ENCODE measurements at regions not wholly inside any gene's neighbourhood (a gene's known extent, or its start where the extent isn't known, plus 50 kb on each side); places are given as distances from the start of the nearest gene placed in this dataset.
"Not testable (repeated sequence)": the region's sequence is repeated elsewhere in the genome, so short reads cannot be mapped to it uniquely, and the experiment has no call there.

DNA sequence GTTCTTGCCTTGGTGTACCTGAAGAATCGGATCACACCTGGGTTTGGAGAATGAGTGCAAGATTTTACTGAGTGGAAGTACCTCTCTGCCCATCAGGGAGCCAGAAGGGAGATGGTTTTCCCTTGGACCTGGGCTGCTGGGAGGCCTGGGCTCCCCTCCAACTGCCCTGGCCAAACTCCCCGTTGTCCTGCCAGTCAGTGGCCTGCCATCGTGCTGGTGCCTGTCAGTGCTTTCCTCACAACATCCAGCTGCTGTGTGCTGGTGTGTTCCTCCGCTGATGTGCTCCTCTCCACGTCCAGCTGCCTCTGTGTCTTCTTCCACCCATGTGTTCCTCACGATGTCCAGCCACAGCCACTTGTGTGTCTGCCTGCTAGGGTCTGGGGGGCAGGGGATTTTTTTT lies 87.9 kb upstream of the CLPB start:
- Histone ChIP-seq H3K9me3 (ENCODE audit: insufficient read depth, low read depth, low read length) (no peaks in the 10 kb centered on the region), H3F3A (ENCODE audit: low read depth) (no peaks in the 10 kb centered on the region), H3K4me1 (ENCODE audit: insufficient read depth, low read length, poor library complexity, severe bottlenecking) (peaks cover 11% of the 10 kb centered on the region), H3K27me3 (ENCODE audit: insufficient read depth, low read length, poor library complexity, severe bottlenecking) (no peaks in the 10 kb centered on the region), H3K4me3 (ENCODE audit: low read length, poor library complexity, severe bottlenecking) (no peak overlapping the region), H3K9ac (ENCODE audit: low read depth, low read length, poor library complexity, severe bottlenecking) (no peak overlapping the region), H3K4me2 (ENCODE audit: low read depth, low read length, poor library complexity, severe bottlenecking) (no peak overlapping the region), H3K36me3 (ENCODE audit: insufficient read depth, low read length) (no peaks in the 10 kb centered on the region), H4K20me1 (ENCODE audit: insufficient read depth, low read length, poor library complexity, severe bottlenecking) (no peaks in the 10 kb centered on the region), H2AFZ (ENCODE audit: low read length) (no peak overlapping the region), H3K79me2 (ENCODE audit: insufficient read depth, low read length) (no peaks in the 10 kb centered on the region), H3K9me2 (replicated peaks; ENCODE audit: low read depth, low read length) (no peaks in the 10 kb centered on the region)
- TF ChIP-seq, protein P1, sequence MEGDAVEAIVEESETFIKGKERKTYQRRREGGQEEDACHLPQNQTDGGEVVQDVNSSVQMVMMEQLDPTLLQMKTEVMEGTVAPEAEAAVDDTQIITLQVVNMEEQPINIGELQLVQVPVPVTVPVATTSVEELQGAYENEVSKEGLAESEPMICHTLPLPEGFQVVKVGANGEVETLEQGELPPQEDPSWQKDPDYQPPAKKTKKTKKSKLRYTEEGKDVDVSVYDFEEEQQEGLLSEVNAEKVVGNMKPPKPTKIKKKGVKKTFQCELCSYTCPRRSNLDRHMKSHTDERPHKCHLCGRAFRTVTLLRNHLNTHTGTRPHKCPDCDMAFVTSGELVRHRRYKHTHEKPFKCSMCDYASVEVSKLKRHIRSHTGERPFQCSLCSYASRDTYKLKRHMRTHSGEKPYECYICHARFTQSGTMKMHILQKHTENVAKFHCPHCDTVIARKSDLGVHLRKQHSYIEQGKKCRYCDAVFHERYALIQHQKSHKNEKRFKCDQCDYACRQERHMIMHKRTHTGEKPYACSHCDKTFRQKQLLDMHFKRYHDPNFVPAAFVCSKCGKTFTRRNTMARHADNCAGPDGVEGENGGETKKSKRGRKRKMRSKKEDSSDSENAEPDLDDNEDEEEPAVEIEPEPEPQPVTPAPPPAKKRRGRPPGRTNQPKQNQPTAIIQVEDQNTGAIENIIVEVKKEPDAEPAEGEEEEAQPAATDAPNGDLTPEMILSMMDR (conservative IDR thresholded peaks at IDR 0.05; ENCODE audit: low read length): no peak
- no peak for TF ChIP-seq EZH2phosphoT487 (IDR thresholded peaks at IDR 0.05; ENCODE audit: borderline replicate concordance)

DNA sequence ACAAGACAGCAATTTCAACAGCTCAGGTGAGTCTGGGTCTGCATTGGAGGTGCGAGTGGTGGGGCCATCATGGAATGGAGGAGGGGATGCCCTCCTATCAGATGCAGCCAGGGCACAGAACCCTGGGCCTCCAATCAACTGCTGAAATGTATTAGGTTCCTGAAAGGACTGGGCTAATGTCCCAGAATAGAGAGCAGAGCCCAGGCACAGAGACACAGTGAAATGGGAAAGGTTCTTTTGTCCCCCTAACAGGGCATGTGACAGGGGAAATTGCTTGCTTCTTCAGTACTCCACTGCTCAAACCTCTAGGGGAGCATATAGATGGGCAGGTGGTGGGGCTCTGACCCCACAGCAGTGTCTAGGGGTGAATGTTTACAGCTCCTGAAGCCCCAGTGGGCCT lies 87.3 kb upstream of the CLPB start:
- Histone ChIP-seq H3K79me2 (ENCODE audit: insufficient read depth, low read length) (no peaks in the 10 kb centered on the region), H4K20me1 (ENCODE audit: insufficient read depth, low read length, poor library complexity, severe bottlenecking) (no peaks in the 10 kb centered on the region), H3K9me3 (ENCODE audit: insufficient read depth, low read depth, low read length) (no peaks in the 10 kb centered on the region), H3K36me3 (ENCODE audit: insufficient read depth, low read length) (no peaks in the 10 kb centered on the region), H3K9me2 (replicated peaks; ENCODE audit: low read depth, low read length) (no peaks in the 10 kb centered on the region), H3K9ac (ENCODE audit: low read depth, low read length, poor library complexity, severe bottlenecking) (no peak overlapping the region), H3K27me3 (ENCODE audit: insufficient read depth, low read length, poor library complexity, severe bottlenecking) (no peaks in the 10 kb centered on the region), H3K4me3 (ENCODE audit: low read length, poor library complexity, severe bottlenecking) (no peak overlapping the region), H3K4me2 (ENCODE audit: low read depth, low read length, poor library complexity, severe bottlenecking) (no peak overlapping the region), H2AFZ (ENCODE audit: low read length) (no peak overlapping the region), H3F3A (ENCODE audit: low read depth) (no peaks in the 10 kb centered on the region), H3K4me1 (ENCODE audit: insufficient read depth, low read length, poor library complexity, severe bottlenecking) (peaks cover 11% of the 10 kb centered on the region)
- TF ChIP-seq, protein P1 (conservative IDR thresholded peaks at IDR 0.05; ENCODE audit: low read length): no peak
- TF ChIP-seq EZH2phosphoT487 (IDR thresholded peaks at IDR 0.05; ENCODE audit: borderline replicate concordance): no peak

DNA sequence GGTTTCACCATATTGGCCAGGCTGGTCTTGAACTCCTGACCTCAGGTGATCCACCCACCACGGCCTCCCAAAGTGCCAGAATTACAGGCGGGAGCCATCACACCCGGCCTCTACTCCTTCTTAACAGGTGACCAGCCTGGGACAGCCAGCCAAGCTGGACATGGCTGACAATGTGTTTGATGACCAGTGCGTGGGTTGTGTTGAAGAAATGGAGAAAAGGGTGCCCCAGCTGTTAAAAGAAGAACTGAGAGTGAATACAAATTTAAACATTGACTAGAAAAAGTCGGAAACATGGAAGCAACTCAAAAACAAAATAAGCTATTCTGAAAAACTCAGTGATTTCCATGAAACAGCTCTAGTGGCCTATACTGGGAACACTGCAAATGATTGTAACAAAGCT lies 86.5 kb upstream of the CLPB start:
- Histone ChIP-seq H3K9me2 (replicated peaks; ENCODE audit: low read depth, low read length) (no peaks in the 10 kb centered on the region), H3K9ac (ENCODE audit: low read depth, low read length, poor library complexity, severe bottlenecking) (no peak overlapping the region), H4K20me1 (ENCODE audit: insufficient read depth, low read length, poor library complexity, severe bottlenecking) (no peaks in the 10 kb centered on the region), H3K9me3 (ENCODE audit: insufficient read depth, low read depth, low read length) (no peaks in the 10 kb centered on the region), H2AFZ (ENCODE audit: low read length) (no peak overlapping the region), H3K4me3 (ENCODE audit: low read length, poor library complexity, severe bottlenecking) (no peak overlapping the region), H3F3A (ENCODE audit: low read depth) (no peaks in the 10 kb centered on the region), H3K79me2 (ENCODE audit: insufficient read depth, low read length) (no peaks in the 10 kb centered on the region), H3K27me3 (ENCODE audit: insufficient read depth, low read length, poor library complexity, severe bottlenecking) (no peaks in the 10 kb centered on the region), H3K4me2 (ENCODE audit: low read depth, low read length, poor library complexity, severe bottlenecking) (no peak overlapping the region), H3K4me1 (ENCODE audit: insufficient read depth, low read length, poor library complexity, severe bottlenecking) (peaks cover 11% of the 10 kb centered on the region), H3K36me3 (ENCODE audit: insufficient read depth, low read length) (no peaks in the 10 kb centered on the region)
- TF ChIP-seq EZH2phosphoT487 (IDR thresholded peaks at IDR 0.05; ENCODE audit: borderline replicate concordance): no peak
- TF ChIP-seq, protein P1 (conservative IDR thresholded peaks at IDR 0.05; ENCODE audit: low read length): no peak

DNA sequence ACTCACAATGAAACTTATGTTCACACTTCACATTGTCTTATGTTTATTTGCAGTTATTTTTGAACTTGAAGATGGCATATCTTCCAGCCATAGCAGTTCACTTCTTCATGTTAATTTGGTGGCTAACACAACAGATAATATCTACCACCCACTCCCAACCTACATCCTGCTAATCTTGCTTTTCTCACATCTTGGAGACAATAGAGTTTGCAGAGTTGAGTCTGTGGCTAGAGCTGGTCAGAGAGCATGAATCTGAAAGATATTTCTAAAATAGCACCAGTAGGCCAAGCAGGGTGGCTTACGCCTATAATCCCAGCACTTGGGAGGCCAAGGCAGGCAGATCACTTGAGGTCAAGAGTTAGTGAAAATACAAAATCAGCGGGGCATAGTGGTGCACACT lies 85.6 kb upstream of the CLPB start:
- not testable (repeated sequence) for H3K79me2 ChIP-seq (ENCODE audit: insufficient read depth, low read length)
- peaks cover 11% of the 10 kb centered on the region for H3K4me1 ChIP-seq (ENCODE audit: insufficient read depth, low read length, poor library complexity, severe bottlenecking)

More for the DNA sequence above, 85.6 kb upstream of the CLPB start:
- H4K20me1 ChIP-seq (ENCODE audit: insufficient read depth, low read length, poor library complexity, severe bottlenecking); H3F3A ChIP-seq (ENCODE audit: low read depth); H3K27me3 ChIP-seq (ENCODE audit: insufficient read depth, low read length, poor library complexity, severe bottlenecking); H3K9me3 ChIP-seq (ENCODE audit: insufficient read depth, low read depth, low read length); H3K9me2 ChIP-seq (replicated peaks; ENCODE audit: low read depth, low read length); H3K36me3 ChIP-seq (ENCODE audit: insufficient read depth, low read length): not testable (repeated sequence)
- peak overlapping the region; percentile 41 for H3K9ac ChIP-seq (ENCODE audit: low read depth, low read length, poor library complexity, severe bottlenecking)
- H3K4me3 ChIP-seq (ENCODE audit: low read length, poor library complexity, severe bottlenecking): peak overlapping the region; percentile 70
- H2AFZ ChIP-seq (ENCODE audit: low read length): peak overlapping the region; percentile 78
- H3K4me2 ChIP-seq (ENCODE audit: low read depth, low read length, poor library complexity, severe bottlenecking): peak overlapping the region; percentile 77

Measured in Loucy (cell line).